Right lobe of liver (tissue), 6 donors: ENCODE measurements at regions not wholly inside any gene's neighbourhood (a gene's known extent, or its start where the extent isn't known, plus 50 kb on each side); places are given as distances from the start of the nearest gene placed in this dataset.

Source experiments
- ATAC-seq, 4 donors: fragments of 200-7000 bp; cut with Tn5 transposase; one replicate each; pipeline ENCODE4 v1.9.1; 2020; ENCODE audit warnings: mild to moderate bottlenecking in 4 of 4, moderate library complexity in 4 of 4
- DNase-seq, 3 donors: peaks; one replicate each; pipeline ENCODE4 v3.0.0-alpha.2; 2020
- H3K27ac ChIP-seq, 3 donors: fragments of 200-600 bp; one replicate each; pipeline ENCODE4 v1.8.0; 2022
- H3K27me3 ChIP-seq, 2 donors: fragments of 200-600 bp; one replicate each; pipeline ENCODE4 v1.8.0; 2022
- H3K36me3 ChIP-seq, 4 donors: fragments of 200-600 bp; sonication (generic) in 1 of 4; one replicate each; pipeline versions ENCODE4 v1.5.1 to v1.8.0; 2017 to 2022; ENCODE audit warnings: control low read depth in 1 of 4
- H3K4me1 ChIP-seq, 4 donors: fragments of 200-600 bp; sonication (generic) in 1 of 4; one replicate each; pipeline versions ENCODE4 v1.5.1 to v1.8.0; 2017 to 2022; ENCODE audit warnings: control low read depth in 1 of 4
- H3K4me3 ChIP-seq, 3 donors: fragments of 200-600 bp; one replicate each; pipeline ENCODE4 v1.8.0; 2022
- H3K9me3 ChIP-seq, 4 donors: fragments of 200-600 bp; sonication (generic) in 1 of 4; one replicate each; pipeline versions ENCODE4 v1.5.1 to v1.8.0; 2017 to 2022; ENCODE audit warnings: control low read depth in 1 of 4
- POLR2A ChIP-seq: fragments of 450-650 bp; IDR thresholded peaks from one replicate; pipeline ENCODE4 v1.6.1; 2017; ENCODE audit warnings: antibody characterized with exemption, mild to moderate bottlenecking
- WGBS: methylation state at CpG from one replicate; pipeline ENCODE4 v1.1.6; 2018; ENCODE audit warnings: low coverage, low lambda C conversion rate; ENCODE audit not compliant: insufficient coverage; ENCODE audit errors: missing lambda C conversion rate; 5-methylcytosine and 5-hydroxymethylcytosine counted together
- intact Hi-C, 2 donors: fragments of 100-400 bp; cut with DNase I; formaldehyde crosslinking; loops; one replicate each; pipeline versions ENCODE4 v1.11.2 to v1.14.1; 2022
- TF ChIP-seq, protein P1 (sequence below), 4 donors: fragments of 200-600 bp in 3 of 4; fragments of 450-650 bp in 1 of 4; IDR thresholded peaks; one replicate each; pipeline versions ENCODE4 v1.5.1 to v1.8.0; 2016 to 2022; ENCODE audit warnings: antibody characterized with exemption in 4 of 4, mild to moderate bottlenecking in 2 of 4
- donor health status: DM: no; HTN: yes; CAD: no.
- donor health status: DM: no; HTN: no; CAD: no.
- donor health status: DM: no; HTN: no; CAD: no.
- donor health status: DM: no; HTN: yes; CAD: no.
- donor health status: DM: no; HTN: yes; CAD: no.

DNA sequence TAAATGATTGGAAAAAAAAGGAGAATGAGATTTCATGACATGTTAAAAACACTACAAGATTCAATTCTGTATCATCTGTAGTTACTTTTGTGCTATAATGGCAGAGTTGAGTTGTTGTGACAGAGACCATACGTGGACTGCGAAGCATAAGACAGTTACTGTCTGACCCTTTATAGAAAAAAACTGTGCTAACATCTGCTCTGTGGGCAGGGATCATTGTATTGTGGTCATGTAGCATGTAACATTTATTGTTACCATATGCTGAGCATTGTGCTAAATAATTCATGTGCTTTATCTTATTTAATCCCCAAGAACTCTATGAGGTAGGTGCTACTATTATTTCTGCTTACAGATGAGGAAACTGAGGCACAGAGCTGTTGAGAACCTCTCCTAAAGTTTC is 147.3 kb upstream of the HMHB1 start:
- TF ChIP-seq, protein P1, sequence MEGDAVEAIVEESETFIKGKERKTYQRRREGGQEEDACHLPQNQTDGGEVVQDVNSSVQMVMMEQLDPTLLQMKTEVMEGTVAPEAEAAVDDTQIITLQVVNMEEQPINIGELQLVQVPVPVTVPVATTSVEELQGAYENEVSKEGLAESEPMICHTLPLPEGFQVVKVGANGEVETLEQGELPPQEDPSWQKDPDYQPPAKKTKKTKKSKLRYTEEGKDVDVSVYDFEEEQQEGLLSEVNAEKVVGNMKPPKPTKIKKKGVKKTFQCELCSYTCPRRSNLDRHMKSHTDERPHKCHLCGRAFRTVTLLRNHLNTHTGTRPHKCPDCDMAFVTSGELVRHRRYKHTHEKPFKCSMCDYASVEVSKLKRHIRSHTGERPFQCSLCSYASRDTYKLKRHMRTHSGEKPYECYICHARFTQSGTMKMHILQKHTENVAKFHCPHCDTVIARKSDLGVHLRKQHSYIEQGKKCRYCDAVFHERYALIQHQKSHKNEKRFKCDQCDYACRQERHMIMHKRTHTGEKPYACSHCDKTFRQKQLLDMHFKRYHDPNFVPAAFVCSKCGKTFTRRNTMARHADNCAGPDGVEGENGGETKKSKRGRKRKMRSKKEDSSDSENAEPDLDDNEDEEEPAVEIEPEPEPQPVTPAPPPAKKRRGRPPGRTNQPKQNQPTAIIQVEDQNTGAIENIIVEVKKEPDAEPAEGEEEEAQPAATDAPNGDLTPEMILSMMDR (IDR thresholded peaks at IDR 0.05), result no peak
- no peak for TF ChIP-seq POLR2A
- no peak overlapping the region for H3K4me3 ChIP-seq
- ATAC-seq (no peak), DNase-seq (no peak)
- no peaks in the 10 kb centered on the region for H3K27me3 ChIP-seq
- no peak overlapping the region for H3K27ac ChIP-seq
- 87% methylated on average over 2 of the region's 2 CpGs for WGBS
- H3K9me3 ChIP-seq, result no peaks in the 10 kb centered on the region
- intact Hi-C loops, result no loop called here
- no peaks in the 10 kb centered on the region for H3K36me3 ChIP-seq
- H3K4me1 ChIP-seq, result no peaks in the 10 kb centered on the region

DNA sequence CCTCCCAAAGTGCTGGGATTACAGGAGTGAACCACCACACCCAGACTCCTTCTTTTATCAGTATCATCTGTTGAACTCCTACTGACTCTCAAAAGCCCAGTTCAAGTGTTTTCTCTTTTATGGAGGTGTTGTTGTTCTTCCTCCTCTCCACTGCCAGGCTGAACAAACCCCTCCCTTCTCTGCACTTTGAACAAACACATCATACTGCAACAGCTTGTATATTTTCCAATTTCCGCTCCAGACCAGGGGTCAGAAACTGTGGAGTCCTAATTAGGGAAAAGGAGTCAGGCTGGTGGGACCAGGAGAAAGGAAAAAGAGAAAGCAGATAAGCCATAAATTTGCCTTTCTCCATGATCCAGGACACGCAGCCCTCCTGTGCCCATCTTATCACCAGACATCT is 148.1 kb upstream of the HMHB1 start:
- TF ChIP-seq, protein P1 (IDR thresholded peaks at IDR 0.05), result no peak
- no peak for TF ChIP-seq POLR2A
- no peaks in the 10 kb centered on the region for H3K4me1 ChIP-seq
- H3K4me3 ChIP-seq, result no peak overlapping the region
- H3K27ac ChIP-seq, result no peak overlapping the region
- intact Hi-C loops, result no loop called here
- ATAC-seq (peak in 2 of 4 donors; percentile 28 to 70), DNase-seq (no peak)
- no peaks in the 10 kb centered on the region for H3K9me3 ChIP-seq
- no peaks in the 10 kb centered on the region for H3K36me3 ChIP-seq
- H3K27me3 ChIP-seq, result no peaks in the 10 kb centered on the region
- WGBS, result 81% methylated on average over 2 of the region's 2 CpGs

DNA sequence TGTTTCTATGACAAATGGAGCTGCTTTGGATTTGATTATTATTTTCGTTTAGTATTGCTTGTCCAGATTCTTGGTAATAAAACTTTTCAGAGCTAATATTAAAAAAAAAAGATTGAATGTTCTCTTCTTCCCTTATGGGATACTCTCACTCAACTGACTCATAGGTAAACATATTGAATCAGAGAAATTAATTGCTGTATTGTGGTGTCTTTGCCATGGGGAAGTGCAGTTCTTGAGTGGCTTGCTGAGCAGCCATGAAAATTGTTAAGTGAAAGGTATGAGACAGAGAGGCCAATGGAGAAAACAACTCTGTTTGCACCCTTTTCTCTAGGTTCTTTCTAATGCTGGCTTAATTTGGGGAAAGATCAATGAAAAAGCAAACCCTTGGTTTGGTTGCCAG is 149.9 kb upstream of the HMHB1 start:
- intact Hi-C loops, result no loop called here
- 44% methylated on average over 1 of the region's 1 CpG for WGBS
- Histone ChIP-seq H3K27ac (no peak overlapping the region), H3K4me3 (no peak overlapping the region), H3K27me3 (no peaks in the 10 kb centered on the region), H3K36me3 (no peaks in the 10 kb centered on the region), H3K9me3 (no peaks in the 10 kb centered on the region), H3K4me1 (no peaks in the 10 kb centered on the region)
- no peak for ATAC-seq
- DNase-seq, result no peak
- TF ChIP-seq, protein P1 (IDR thresholded peaks at IDR 0.05), result no peak
- no peak for TF ChIP-seq POLR2A

DNA sequence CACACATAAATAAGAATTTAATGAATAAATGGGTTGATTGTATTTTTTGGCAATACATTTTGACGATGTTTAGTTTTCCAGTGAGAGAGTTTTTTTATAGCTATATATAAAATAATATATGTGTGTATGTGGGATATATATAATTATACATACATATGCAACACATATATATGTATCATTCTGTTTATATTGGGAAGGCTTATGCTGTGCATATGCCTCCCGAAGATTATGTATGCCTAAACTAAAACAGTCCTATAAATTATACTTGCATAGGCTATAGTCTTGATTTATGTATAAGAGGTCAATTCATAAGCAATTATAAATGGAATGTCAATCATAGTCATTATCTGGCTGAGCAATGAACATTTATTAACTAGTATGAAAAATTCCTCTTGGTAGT is 151.3 kb upstream of the HMHB1 start:
- 75% methylated on average over 2 of the region's 2 CpGs for WGBS
- ATAC-seq, result no peak
- intact Hi-C loops, result no loop called here
- Histone ChIP-seq H3K4me1 (no peaks in the 10 kb centered on the region), H3K9me3 (no peaks in the 10 kb centered on the region), H3K36me3 (no peaks in the 10 kb centered on the region), H3K27ac (no peak overlapping the region), H3K4me3 (no peak overlapping the region), H3K27me3 (no peaks in the 10 kb centered on the region)
- TF ChIP-seq, protein P1 (IDR thresholded peaks at IDR 0.05), result no peak
- no peak for TF ChIP-seq POLR2A
- DNase-seq, result no peak

DNA sequence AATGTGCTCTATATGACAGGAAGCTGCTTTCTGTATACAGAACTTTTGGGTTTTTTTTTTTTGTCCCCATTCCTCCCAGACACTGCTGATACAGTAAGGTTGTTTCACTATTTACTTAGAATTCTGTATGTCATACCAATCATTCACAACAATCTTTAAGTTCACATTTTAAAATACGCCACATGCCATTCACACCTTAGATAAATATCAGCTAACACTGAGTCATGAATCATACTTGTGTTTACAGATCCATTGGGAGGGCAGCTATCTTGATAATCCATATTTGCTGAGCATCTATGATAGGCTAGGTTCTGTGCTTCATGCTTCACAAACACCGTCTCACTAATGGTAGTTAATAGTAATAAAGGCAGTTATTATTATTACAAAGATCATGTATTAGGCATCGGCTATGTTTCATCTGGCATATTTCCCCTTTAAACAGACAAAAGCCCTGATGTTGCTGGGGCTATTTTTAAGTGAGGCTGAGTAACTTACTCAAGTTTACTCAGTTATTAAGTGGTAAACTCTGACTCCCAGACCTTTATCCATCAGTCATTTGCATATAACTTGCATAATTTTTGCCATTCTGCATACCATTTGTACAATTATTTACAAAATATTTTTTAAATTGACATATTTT is 152.2 kb upstream of the HMHB1 start:
- Histone ChIP-seq H3K27ac (no peak overlapping the region), H3K27me3 (no peaks in the 10 kb centered on the region), H3K4me1 (no peaks in the 10 kb centered on the region), H3K9me3 (no peaks in the 10 kb centered on the region), H3K4me3 (no peak overlapping the region), H3K36me3 (no peaks in the 10 kb centered on the region)
- TF ChIP-seq, protein P1 (IDR thresholded peaks at IDR 0.05), result no peak
- TF ChIP-seq POLR2A, result no peak
- ATAC-seq, result no peak
- DNase-seq, result no peak
- 58% methylated on average over 3 of the region's 3 CpGs for WGBS
- intact Hi-C loops, result no loop called here
